Astrocyte of the spinal cord (primary cell): ENCODE measurements at regions not wholly inside any gene's neighbourhood (a gene's known extent, or its start where the extent isn't known, plus 50 kb on each side); places are given as distances from the start of the nearest gene placed in this dataset.

Experiments
- DNase-seq: peaks from one replicate; pipeline ENCODE4 v3.0.0; 2011; ENCODE audit warnings: low read depth, low spot score
- H3K4me3 ChIP-seq: 2 replicates; pipeline ENCODE4 v1.5.1; 2011; ENCODE audit warnings: low read depth, mild to moderate bottlenecking, low read length, moderate library complexity
- in situ Hi-C: cut with HindIII; loops from 2 replicates; pipeline ENCODE4 v1.10.0; 2017; ENCODE audit warnings: low sequenced_read_pairs
- TF ChIP-seq, protein P1 (sequence below): IDR thresholded peaks from 2 replicates; pipeline ENCODE4 v1.5.1; 2012; ENCODE audit warnings: low read depth, mild to moderate bottlenecking, low read length, inconsistent platforms

DNA sequence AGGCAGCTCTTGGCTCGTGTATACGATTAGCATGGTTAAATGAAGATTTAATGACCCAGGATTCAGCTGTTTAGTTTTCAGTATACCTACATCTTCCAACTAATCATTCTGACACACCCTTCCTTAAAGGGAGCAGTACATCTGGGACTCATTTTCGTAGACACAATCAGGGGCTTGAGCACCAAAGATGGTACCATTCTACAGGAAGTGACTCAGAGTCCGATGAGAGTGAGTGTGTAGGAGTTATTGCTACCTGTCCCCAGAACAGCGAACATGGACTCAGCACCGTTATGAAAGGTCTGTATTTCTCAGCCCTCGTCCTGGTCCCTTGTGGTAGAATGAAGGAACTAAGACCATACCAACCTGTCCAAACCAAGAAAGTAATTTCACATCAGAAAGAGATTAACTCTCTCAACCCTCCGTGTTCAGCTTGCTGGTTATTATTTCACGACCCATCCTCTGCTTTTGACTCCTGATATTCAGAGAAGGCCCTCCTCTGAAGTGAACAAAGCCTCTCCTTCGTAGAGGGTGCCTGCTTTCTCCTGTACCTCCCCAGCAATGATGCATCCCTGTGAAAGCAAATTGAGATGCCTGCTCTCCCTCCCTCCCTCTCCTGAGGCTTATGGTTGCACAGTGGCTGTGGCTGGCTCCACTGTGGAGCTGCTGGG is 214.8 kb downstream of the MTX2 start:
- TF ChIP-seq, protein P1, sequence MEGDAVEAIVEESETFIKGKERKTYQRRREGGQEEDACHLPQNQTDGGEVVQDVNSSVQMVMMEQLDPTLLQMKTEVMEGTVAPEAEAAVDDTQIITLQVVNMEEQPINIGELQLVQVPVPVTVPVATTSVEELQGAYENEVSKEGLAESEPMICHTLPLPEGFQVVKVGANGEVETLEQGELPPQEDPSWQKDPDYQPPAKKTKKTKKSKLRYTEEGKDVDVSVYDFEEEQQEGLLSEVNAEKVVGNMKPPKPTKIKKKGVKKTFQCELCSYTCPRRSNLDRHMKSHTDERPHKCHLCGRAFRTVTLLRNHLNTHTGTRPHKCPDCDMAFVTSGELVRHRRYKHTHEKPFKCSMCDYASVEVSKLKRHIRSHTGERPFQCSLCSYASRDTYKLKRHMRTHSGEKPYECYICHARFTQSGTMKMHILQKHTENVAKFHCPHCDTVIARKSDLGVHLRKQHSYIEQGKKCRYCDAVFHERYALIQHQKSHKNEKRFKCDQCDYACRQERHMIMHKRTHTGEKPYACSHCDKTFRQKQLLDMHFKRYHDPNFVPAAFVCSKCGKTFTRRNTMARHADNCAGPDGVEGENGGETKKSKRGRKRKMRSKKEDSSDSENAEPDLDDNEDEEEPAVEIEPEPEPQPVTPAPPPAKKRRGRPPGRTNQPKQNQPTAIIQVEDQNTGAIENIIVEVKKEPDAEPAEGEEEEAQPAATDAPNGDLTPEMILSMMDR: no peak
- in situ Hi-C loops: no loop called here
- no peak for DNase-seq
- no peak overlapping the region for H3K4me3 ChIP-seq

DNA sequence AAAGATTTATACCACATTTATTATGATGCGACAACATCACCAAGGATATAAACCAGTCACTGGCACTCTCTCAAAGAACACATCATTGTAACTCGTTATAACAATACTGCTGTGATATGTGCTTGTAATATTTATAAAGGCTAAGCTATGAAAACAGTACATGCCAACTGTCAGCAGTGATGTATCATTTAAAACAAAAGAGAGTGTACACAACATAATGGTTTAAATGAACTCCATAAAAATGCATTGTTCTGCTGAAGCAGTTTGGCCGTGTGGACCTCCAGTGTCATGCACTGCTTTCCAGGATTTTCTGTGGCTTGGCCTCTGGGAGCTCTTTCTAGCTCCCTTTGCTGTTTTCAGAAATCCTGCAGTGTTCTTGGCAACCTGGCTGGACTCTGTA is 215.6 kb downstream of the MTX2 start:
- in situ Hi-C loops: no loop called here
- DNase-seq: peak; percentile 69
- TF ChIP-seq, protein P1: no peak
- no peak overlapping the region for H3K4me3 ChIP-seq

DNA sequence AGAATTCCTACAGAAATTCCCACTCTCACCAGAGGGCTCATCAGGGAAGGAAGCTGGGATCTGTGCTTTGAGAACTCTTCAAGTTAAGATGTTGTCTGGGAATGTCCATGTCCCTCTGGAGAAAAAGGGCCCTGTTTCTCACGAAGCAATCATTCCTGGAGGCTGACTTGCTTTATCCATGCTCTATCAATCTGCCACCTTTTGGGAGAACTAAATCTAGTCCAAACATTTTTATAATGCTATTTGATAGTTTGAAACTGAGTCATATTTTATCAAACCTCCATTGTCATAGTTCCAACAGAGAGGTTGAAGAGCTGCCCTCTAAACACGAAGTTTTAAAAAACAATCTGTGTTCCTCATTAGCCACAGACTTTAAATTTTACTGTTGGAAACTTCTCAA is 219.2 kb downstream of the MTX2 start:
- H3K4me3 ChIP-seq: no peak overlapping the region
- TF ChIP-seq, protein P1: no peak
- in situ Hi-C loops: no loop called here
- DNase-seq: no peak

DNA sequence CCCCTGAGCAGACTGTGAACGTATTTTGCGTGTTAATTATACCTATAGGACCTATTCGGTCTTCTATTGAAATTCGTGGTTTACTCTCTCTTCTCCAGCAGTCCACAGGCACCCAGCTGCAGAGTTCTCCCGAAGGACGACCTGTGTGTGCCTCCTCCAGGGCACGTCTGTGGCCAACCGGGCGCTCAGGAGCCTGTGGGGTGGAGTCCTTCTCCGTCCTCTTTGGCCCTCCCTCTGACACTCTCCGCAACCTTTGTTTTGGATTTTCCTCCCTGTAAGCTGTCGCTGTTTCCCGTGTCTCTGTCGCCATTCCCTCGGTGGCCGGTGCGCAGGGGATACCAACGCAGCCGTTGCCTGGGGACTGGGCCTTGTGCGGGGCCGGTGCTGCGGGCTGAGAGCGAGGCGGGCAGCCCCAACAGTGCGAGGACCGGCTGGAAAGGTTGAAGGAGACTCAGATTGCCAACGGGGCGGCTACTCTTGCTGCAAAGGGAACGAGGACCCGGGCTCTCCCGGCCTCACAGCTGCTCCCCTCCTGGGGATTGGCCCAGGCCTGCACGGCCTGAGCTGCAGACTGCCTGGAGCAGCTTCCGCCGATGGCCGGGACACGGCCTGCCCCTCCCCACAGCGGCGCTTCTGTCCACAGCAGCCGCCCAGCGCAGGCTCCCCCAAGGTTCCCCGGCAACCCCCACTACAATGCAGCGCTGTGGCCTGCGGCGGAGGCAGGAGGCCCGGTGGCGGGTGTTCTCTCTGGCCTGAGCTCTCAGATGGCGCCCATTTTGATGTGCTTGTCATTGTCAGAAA is 221.0 kb downstream of the MTX2 start:
- peak; percentile 60 for DNase-seq
- TF ChIP-seq, protein P1: no peak
- in situ Hi-C loops: no loop called here
- H3K4me3 ChIP-seq: no peak overlapping the region

DNA sequence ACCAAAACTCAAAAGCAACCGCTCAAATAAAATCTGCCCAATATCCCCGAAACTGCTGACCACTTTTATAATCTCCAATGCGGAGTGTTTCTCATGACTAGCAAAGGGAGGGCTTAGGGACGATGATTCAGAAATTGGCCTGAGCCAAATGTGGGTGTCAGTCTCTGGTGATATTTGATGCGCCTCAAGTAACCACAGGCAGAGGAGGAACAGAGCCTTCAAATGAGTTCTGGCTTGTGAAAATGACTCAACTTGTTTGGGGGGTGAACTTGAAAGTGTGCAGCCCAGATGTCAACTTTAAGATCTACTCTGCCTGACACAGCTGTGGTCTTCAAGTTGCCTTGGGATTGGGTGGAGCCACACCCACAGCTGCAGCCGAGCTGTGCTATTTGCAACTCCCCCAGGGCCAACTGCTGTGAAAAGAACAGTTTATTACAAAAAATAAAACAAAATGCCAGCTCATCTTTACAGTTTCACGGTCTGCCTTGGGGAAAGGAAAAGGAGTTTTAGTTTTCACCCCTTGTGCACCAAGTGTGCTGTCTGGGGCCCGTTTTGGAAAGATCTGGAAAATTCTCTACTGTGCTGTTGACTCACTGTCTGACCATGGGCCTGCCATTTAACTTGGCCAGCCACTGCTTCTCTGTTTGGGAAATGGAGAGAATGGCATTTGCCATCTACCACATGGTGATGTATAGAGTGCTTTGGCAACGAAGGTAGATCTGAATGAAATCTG is 222.1 kb downstream of the MTX2 start:
- TF ChIP-seq, protein P1: no peak
- in situ Hi-C loops: no loop called here
- peak; percentile 99 for DNase-seq
- no peak overlapping the region for H3K4me3 ChIP-seq

DNA sequence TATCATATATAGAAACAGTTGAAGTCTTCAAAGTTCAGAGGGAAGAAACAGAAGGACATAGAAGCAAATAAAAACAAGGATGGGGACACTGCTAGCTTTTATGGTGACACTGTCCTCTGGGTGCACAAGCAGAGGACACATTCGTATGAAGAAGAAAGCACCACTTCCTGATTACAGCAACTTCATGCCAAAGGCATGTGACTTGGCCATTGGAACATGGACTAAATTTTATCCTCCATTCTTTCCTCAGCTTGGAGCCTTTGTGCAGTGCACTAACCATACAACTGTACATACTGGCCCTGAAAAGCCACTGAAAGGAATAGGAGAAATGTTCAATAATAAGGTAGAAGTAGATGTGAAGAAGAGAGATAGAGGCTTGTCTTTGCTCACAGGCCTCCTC is 223.3 kb downstream of the MTX2 start:
- in situ Hi-C loops: no loop called here
- no peak overlapping the region for H3K4me3 ChIP-seq
- no peak for DNase-seq
- TF ChIP-seq, protein P1: no peak
